GM21529 (cell line): ENCODE measurements at regions not wholly inside any gene's neighbourhood (a gene's known extent, or its start where the extent isn't known, plus 50 kb on each side); places are given as distances from the start of the nearest gene placed in this dataset.

Source experiments
- ATAC-seq: cut with Tn5 transposase; IDR thresholded peaks from one replicate; pipeline ENCODE4 v1.9.1; 2021; ENCODE audit not compliant: unreplicated experiment

GRCh38 chr6:21508753-21509152 is 84.8 kb upstream of the SOX4 start:
- no peak for ATAC-seq

GRCh38 chr6:21511891-21512550 is 81.5 kb upstream of the SOX4 start:
- ATAC-seq: no peak

- no peak for ATAC-seq
These were observed 79.3 kb upstream of the SOX4 start for GRCh38 chr6:21514288-21514687.

- ATAC-seq: no peak
These were observed 75.2 kb upstream of the SOX4 start for GRCh38 chr6:21518317-21518716.

- ATAC-seq: no peak
These were observed 73.9 kb upstream of the SOX4 start for GRCh38 chr6:21519642-21520041.

GRCh38 chr6:21521276-21521675 is 72.3 kb upstream of the SOX4 start:
- no peak for ATAC-seq

GRCh38 chr6:21522143-21522747 is 71.3 kb upstream of the SOX4 start:
- no peak for ATAC-seq

- ATAC-seq: no peak
These were observed 70.6 kb upstream of the SOX4 start for GRCh38 chr6:21522797-21523456.

- no peak for ATAC-seq
These were observed 69.9 kb upstream of the SOX4 start for GRCh38 chr6:21523652-21524051.

- no peak for ATAC-seq
These were observed 69.3 kb upstream of the SOX4 start for GRCh38 chr6:21524201-21524600.

GRCh38 chr6:21526974-21527373 is 66.6 kb upstream of the SOX4 start:
- no peak for ATAC-seq

- no peak for ATAC-seq
These were observed 65.8 kb upstream of the SOX4 start for GRCh38 chr6:21527731-21528130.

GRCh38 chr6:21529431-21529830 is 64.1 kb upstream of the SOX4 start:
- no peak for ATAC-seq

GRCh38 chr6:21531393-21531792 is 62.2 kb upstream of the SOX4 start:
- ATAC-seq: no peak

- ATAC-seq: no peak
These were observed 59.9 kb upstream of the SOX4 start for GRCh38 chr6:21533678-21534077.

- no peak for ATAC-seq
These were observed 57.2 kb upstream of the SOX4 start for GRCh38 chr6:21536280-21536766.

- ATAC-seq: no peak
These were observed 55.9 kb upstream of the SOX4 start for GRCh38 chr6:21537637-21538036.

GRCh38 chr6:21538186-21538798 is 55.3 kb upstream of the SOX4 start:
- no peak for ATAC-seq

GRCh38 chr6:21539621-21540100 is 53.9 kb upstream of the SOX4 start:
- ATAC-seq: no peak
